ENCODE measurements at regions not wholly inside any gene's neighbourhood (a gene's known extent, or its start where the extent isn't known, plus 50 kb on each side); places are given as distances from the start of the nearest gene placed in this dataset.
"Not testable (repeated sequence)": the region's sequence is repeated elsewhere in the genome, so short reads cannot be mapped to it uniquely, and the experiment has no call there.

DNA sequence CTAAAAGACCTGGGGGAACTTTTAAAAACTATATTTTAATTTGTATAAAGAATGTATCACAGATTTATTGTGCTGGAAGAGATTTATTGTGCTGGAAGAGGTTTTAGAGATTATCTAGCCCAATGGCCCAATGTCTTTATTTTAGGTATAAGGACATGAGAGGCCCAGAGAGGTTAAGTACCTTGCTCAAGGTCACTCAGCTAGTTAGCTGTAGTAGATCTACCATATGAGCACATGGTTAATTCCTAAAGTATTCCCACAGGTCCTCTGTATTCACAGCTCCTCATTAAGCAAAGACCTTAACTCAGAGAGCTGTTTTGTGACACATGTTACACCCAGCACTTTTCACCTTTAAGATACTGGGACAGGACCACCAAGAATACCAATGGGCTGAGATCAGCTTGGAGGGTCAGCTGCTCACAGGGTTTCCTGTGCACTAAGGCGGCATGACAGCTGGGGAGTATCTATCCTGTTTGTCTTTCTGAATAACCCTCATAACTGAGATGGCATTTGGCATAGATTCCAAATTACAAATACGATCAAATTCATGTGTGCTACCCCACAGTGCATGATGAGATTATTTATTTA, 143.1 kb upstream of the TBL1XR1 start:
- no peak for FAIRE-seq

DNA sequence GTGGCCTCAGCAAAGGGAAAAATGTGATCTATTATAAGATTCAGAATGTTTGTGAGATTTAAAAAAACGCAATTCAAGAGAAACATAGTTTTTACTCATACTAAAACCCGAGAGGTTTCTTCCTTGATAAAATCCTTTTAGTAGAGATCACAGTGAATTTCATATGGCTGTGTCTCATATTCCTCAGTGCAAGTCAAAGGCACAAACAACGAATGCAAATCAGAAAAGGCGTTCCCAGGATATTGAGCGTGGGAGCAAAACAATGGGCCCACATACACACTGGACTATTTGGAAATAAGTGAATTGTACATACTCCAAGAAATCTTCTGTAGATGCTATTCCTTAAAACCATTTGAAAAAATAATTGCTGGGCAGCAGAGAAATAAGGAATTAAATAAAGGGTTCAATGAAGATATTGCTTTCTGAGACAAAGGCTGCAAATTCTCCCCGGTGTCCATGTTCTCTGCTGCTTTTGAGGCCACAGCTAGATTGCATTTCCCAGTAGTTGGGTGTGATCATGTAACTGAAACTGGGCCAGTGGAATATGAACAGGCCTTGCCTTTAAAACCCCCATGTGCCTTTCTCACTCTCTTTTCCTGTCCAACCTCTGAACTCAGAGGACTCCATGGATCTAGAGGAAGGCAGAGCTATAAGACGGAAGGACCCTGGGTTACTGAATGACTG, 144.6 kb upstream of the TBL1XR1 start:
- FAIRE-seq, result no peak

DNA sequence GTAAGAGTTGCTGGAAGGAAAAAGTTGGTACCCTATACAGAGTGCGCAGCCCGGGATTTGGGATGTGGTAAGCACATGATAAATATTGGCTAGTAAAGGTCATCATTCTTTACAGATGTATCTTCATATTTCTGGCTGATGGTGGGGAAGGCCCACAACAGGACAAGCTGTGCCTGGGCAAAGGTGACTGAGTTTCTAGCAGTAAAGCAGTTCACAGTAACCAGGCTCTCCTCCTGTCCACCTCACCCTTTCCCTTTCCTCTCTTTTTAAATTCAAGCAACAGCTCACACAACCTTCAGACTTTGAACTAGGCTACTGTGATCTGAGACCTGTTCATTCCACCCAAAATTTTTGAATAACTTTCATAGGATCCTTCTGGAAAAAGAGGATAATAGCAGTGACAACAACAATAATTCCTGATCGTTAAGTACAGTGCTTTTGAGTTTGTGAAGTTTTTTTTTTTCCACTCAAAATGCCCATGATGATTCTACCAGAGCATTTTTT, 145.9 kb upstream of the TBL1XR1 start:
- no peak for FAIRE-seq

DNA sequence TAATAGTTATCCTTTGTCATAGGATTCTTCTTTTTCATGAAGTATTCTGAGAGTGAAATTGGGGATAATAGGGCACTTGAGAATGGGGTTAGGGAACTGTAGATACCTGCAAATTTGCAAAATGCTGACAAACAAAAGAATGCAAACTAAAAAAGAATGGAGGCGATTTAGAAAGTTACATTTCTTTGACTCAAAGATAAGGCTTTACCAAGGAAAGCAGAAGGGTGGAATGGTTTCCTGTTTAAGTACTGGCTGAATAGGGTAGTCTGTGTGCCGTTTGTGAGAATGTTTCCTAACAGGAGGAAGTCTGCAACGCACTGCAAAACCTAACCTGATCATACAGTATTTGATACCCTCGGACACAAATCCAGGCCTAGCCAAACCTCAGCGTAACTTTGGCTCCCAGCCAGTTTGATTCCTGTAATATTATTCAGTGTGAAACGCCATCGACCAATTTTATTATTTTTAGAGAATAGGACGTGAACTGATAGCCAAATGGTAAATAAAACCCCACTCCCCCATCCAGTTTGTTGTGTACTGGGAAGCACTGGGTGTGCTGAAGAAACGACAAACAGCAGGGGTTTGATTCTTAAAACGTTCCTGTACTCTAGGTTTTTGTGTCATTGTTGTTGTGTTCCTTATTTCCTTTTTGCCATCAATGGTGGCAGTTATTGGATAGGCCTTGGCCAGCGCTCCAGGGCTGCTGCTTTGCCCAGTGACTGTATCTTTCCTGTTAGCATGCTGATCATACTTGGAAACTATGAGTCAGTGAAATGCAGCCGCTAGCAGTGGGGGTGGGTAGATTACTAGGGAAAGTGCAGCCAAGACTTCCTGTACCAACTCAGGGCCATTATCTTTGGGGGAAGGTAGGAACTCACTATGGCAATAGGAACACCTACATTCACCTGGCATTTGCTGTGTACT, 148.0 kb upstream of the TBL1XR1 start:
- peak; percentile 46 for FAIRE-seq

DNA sequence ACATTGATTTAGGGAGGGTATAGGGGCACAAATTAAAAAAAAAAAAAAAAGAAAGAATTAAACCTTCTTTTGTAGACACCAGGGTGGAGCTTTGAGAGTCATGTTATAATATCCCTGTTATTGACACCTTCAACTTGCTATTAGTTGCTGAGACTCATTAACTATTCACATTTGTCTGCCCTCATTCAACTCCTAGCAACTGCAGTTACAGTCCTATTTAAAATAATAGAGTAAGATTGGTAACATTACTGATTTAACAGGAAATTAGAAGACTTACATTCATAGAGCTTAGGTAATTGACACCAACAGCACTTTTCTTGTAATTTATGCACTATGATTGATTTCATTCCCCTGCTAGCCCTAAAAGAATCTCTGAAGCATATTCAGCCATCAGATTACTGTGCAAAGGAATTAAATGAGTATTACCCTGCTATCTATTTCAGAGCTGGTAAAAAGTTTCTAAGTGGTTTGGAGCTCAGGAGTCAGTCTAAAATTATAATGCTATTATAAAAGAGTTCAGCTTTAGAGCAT, 148.8 kb upstream of the TBL1XR1 start:
- no peak for FAIRE-seq

DNA sequence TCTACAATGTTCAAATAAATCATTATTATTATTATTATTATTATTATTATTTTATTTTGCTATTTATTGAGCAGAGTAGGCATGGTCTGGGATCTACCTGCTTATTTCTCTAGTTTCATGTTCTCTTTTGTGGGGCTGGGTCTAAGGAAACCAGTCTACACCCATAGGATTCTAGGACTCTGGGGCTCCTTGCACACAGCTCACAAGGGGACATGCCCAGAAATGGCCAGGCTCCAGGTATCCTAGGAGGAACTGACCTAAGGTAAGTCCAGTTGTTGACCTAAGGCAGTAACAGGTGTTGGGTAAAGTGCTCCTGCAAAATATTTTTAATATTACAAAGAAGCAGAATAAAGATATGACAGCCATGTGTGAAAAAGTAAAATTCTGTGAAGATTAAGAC, 149.6 kb upstream of the TBL1XR1 start:
- no peak for FAIRE-seq

DNA sequence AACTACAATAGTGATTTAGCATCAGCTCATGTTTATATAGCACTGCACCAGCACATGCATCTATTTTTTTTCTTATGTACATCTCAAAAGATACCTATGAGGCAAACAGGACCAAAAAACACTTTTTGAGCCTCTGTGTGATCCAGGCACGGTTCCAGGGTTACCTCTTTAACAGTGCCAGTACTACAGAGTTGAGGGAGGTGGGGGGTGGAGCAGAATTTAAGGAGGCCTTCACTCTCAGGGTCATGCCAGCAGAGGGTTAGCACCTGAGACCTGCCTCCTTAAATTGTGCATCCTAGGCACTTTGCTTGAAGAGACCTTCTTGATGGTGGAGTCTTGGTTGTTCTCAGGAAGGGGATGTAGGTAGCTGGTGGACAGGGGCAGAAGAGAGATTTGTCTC, 150.3 kb upstream of the TBL1XR1 start:
- no peak for FAIRE-seq

DNA sequence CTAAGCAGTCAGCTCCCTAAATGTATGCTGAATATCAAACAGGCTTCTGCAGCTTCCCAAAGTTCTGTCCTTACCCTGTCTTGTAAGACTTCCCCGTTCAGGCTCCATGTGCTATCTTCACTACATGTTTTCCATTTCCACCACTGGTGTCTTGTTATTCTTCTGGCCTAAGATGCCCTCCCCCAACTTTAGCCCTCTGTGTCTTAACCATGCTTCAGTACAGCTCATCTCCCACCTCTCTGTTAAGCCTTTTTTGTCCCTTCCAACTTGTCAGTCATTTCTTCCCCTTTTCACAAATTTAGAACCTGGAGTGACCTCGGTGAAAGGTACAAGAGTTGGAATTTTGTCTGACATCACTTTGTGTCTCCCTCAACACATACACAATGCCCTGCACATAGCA, 151.7 kb upstream of the TBL1XR1 start:
- no peak for FAIRE-seq

DNA sequence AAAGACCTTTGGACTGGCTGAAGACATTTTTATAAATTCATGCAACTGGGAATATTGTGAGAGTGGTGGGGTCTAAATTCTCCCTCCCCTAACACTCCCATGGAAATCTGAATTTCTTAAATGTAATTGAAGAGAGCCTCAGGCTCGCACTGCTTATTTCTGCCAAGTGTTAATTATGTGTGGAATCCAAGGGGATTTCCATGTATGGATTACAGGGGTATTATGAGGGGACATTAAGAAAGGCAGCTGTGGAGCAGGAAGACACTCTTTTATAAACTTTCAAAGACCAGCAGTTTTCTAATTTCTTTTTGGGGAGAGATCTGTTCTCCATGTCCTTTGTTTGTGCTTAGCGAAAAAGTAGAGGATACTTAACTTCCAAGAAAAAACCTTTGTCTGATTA, 152.1 kb upstream of the TBL1XR1 start:
- FAIRE-seq, result no peak

DNA sequence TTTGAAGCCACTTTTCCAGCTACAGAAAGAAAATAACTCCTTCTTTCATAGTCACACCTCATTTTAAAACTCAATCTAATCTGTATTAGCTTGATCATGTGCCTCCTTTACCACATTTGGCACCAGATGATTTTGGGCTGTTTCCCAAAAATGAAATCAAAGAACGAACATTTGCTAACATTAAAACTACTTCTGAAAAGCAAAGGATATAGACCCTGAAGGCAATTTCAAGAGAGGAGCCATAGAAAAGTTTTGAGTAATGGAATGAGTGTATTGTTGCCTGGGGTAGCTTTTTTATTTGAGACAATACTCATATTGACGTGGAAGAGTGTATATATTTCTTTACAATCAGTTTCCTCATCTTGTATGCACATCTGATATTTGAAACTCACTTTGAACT, 152.8 kb upstream of the TBL1XR1 start:
- FAIRE-seq, result no peak

DNA sequence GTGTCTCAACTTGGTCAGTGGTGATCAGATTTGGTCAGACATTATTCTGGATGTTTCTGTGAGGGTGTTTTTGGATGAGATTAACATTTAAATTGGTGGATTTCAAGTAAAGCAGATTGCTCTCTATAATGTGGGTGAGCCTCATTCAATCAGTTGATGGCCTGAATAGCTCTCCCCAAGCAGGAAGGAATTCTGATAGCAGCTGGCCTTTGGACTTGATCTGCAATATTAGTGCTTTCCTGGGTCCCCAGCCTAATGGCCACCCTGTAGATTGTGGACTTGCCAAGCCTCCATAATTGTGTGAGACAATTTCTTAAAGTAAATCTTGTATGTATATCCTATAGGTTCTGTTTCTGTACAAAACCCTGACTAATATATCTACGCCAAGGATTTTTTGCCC, 153.9 kb upstream of the TBL1XR1 start:
- FAIRE-seq, result no peak

DNA sequence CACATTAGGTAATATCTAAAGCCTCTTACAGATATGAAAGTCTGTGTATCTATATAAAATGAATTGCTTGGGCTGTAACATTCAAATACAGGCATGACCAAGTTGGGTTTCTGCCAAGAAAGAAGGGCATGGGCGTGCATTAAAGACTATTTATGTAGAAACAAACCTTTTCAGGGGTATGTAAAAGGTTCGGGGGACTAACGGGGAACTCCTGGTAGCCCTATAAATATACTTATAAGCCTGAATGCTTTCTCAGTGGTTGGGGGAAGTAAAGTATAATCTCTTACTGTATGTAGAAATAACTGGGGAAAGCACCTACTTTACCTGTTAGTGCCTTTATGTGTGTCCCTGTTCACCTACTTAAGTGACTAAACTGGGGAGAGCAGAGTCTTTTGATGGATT, 154.5 kb upstream of the TBL1XR1 start:
- FAIRE-seq, result no peak

DNA sequence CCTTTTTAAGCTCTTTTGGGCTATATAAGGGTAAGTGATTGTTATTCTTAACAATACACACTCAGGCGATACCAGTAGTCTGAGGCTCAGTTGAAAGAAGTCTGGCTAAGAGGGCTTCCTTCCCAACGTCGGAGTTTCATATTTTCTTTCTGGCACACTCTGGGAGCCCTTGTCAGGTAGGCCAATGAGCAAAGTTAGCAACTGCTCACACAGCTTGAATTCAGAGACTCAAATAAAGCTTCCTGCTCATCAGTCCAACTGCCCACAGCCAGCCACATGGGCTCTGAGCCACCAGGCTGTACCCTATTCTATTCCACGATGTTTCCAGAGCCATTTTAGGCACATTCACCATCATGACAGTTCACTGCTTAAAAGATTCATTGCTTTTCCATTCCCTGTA, 155.1 kb upstream of the TBL1XR1 start:
- FAIRE-seq, result no peak

DNA sequence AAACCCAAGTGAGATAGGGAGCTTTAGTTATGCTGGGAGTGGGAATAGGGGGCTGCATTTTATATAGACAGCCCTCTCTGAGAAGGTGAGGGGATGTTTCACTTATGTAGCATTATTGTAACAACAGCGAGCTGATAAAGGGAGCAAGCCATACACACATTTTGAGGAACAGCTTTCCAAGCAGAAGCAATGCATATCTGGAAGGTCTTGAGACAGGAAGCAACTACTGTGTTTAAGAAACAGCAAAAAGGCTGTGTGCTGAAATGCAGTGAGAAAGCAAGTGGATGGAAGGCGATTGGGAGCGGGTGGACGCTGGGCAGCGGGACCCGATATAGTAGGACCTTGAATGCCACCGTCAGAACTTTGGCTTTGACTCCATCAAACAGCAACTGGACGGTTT, 155.9 kb upstream of the TBL1XR1 start:
- FAIRE-seq, result no peak

DNA sequence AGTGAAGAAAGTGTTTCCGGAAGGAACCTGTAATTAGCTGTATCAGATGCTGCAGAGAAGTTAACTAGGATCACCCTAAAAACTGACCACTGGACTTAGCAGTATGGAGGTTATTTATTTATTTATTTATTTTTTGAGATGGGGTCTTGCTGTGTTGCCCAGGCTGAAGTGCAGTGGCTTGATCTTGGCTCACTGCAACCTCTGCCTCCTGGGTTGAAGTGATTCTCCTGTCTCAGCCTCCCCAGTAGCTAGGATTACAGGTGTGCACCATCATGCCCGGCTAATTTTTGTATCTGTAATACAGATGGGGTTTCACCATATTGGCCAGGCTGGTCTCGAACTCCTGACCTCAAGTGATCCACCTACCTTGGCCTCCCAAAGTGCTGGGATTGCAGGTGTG, 156.6 kb upstream of the TBL1XR1 start:
- not testable (repeated sequence) for FAIRE-seq

DNA sequence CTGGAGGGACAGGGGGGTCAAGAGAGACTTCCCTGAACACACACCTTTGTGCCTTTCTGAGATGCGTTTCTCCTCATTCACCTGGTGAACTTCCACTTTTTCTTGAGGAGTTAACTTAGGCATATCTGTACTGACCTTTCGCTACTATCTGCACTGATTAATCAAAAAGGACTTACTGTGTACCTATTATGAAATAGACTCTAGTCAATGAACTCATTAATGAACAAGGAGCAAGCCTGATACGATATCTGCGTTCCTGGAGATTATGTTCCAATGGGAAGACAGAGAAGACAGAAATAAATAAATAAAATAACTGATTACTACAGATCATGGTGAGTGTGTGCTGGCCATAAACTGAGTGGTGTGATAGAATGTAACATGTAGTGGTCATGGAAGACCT, 157.2 kb upstream of the TBL1XR1 start:
- FAIRE-seq, result no peak

DNA sequence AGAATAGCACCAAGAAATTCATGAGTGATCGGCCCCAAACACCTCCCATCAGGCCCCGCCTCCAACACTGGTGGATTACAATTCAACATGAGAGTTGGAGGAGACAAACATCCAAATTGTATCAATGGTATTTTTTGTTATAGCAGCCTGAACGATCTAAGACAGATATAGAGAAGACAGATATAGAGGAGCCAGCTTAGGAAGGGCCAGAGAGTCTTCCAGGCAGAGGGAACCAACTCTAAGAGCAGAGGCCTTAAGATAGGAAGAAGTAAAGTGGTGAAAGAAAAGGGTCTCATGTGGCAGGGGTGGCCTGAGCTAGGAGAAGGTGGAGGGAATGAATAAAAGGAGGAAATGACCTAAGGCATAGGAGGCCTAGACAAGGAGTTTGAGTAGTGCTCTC, 158.8 kb upstream of the TBL1XR1 start:
- no peak for FAIRE-seq

DNA sequence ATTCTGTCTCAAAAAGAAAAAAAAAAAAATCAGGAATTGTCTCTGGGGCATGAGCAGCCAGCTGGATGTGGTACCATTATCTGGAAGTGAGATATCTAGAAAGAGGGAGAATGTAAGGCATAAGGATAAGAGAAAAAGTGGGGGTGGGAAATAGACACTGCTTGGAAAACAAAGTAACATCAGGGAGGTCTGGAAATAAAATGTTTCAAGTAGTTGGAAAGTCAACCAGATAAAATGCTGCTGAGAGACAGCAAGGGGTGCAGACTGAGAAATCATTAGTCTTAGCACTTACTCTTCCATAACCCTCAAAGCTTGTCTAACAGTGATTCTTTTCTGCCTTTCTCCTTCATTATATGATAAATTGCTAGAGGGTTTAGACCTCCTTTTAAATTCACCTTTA, 159.7 kb upstream of the TBL1XR1 start:
- FAIRE-seq, result no peak

DNA sequence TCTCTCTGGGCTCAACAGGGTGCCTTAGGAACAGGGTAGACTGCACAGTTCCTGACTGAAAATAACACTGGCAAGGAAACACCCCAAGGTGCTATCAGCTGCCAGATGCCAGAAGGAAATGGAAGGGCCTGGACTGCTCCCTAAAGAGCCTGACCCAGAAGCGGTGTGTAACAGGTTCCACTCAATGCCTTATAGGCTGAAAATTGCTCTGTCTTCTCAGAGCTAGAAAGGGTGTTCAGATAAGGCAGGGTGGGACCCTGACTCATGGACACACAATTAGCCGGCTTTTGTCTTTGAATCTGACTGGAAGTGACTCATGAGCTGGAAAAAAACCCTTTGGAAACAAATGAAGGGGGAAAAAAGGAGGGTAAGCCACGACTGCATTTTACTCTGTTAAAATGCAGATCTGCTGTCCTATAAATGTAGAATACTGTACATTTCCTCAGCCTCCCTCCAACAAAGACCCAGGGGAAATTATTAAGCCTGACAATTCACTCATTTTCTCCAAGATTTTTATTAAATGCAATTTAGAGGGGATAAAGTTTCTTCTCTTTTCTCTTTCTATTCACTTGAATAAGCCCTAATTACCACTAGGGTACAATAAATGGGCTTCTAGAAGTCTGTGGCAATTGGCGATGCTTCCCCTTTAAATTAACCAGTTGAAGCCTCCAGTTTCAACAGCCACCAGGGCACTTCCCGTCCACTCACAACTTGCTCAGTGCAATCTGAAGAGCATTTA, 160.2 kb upstream of the TBL1XR1 start:
- peak; percentile 3 for FAIRE-seq

DNA sequence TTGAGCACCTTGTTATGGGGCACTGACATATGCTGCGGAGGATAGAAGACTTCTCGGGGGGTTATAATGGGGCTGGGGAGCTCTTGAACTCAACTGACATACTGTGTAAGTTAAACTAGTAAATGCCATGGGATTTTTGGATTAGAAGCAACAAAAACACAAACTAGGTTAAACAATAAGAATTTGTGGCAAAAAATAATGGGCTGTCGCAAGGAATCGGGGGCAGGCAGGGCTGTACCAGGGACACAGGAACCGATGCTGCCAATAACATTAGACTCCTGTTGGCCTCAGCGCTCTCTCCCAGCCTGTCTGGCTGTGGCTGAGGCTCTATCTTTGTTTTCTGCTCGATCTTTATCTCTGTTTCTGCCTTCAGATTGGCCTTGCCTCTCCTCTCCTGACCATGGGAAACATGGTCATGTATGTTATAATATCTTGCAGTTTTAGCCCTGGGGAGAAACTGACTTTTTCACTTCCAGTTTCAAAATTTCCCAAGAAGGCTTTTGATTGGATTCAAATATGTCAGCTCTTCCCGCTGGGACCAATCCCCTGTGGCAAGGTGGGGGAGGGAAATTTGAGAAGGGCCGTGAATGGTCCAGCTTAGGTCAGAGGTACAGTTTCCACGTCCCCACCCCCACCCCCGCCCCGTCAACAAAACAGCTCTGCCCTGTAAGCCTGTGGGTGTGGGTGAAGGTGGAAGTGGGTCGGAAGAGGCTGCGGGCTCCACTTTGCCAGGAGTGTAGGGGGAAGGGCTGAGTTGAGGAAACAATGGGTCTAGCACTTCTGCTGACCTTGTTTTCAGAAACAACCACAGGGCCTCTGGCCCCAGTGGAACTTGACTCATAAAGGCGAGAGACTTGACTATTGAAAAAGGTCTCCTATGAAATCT, 161.1 kb upstream of the TBL1XR1 start:
- FAIRE-seq, result peak; percentile 49

DNA sequence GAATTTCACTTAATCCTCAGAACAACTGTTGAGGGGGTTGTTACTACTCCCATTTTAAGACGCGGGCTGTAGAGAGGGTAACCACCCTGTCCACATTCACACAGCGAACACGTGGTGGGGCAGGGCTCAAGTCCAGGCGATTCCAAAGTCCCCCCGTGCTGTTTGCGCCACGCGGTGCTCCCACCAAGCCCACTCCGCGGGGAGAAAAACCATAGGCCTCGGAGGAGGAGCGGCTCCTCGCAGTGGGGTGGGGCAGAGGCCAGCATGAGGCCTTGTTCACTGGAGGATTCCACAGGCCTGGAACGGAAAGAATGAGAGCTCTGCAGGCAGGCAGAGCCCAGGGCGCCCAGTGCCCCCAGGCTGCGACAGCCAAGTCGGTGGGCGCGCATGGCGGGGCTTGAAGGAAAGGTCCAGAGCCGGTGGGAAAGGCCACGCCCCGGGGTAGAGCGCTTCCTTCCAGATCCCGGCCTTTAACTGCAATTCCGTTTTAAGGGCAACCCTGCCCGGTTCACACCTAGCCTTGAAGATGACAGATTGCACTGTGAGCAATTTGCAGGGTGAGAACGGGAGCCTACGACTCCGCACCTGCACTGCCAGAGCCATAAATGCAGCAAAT, 161.8 kb upstream of the TBL1XR1 start:
- no peak for FAIRE-seq
